ENCODE measurements at regions not wholly inside any gene's neighbourhood (a gene's known extent, or its start where the extent isn't known, plus 50 kb on each side); places are given as distances from the start of the nearest gene placed in this dataset.

- TF ChIP-seq POLR2AphosphoS5 (IDR thresholded peaks at IDR 0.05; ENCODE audit: low read depth, low read length), result no peak; the same call in 1 of the 2 replicates
- peak; percentile 83 for TF ChIP-seq NFIC (IDR thresholded peaks at IDR 0.05; ENCODE audit: borderline replicate concordance)
- TF ChIP-seq IRF3 (IDR thresholded peaks at IDR 0.05; ENCODE audit: low read depth, low read length), result no peak
- no peak for TF ChIP-seq MAX (IDR thresholded peaks at IDR 0.05; ENCODE audit: low read depth)
- no peak for TF ChIP-seq ZBTB33 (IDR thresholded peaks at IDR 0.05; ENCODE audit: borderline replicate concordance, low read depth)
- peak in 1 of 2 experiments; percentile 83; a peak in 2 of 4 replicates for TF ChIP-seq EP300 (IDR thresholded peaks at IDR 0.05; ENCODE audit: borderline replicate concordance in 1 of 2, low read depth in 1 of 2, low read length in 1 of 2)
- no peak for TF ChIP-seq RAD21 (IDR thresholded peaks at IDR 0.05; ENCODE audit: low read length)
- no peak for TF ChIP-seq CTCF (IDR thresholded peaks at IDR 0.05)
- TF ChIP-seq MXI1 (IDR thresholded peaks at IDR 0.05; ENCODE audit: low read depth, low read length), result no peak
- no peak for TF ChIP-seq RFX5 (IDR thresholded peaks at IDR 0.05; ENCODE audit: low read length)
- no peak for TF ChIP-seq SMC3 (IDR thresholded peaks at IDR 0.05; ENCODE audit: low read depth, low read length)
- TF ChIP-seq FOXM1 (IDR thresholded peaks at IDR 0.05; ENCODE audit: low read depth), result no peak
Observed at GRCh38 chr11:27255447-27255828, 107.6 kb downstream of the CCDC34 start.

Data from SK-N-SH (cell line).